Amygdala (tissue), 56 donors: ENCODE measurements at regions not wholly inside any gene's neighbourhood (a gene's known extent, or its start where the extent isn't known, plus 50 kb on each side); places are given as distances from the start of the nearest gene placed in this dataset.
A peak's percentile ranks its signal among the peaks of the same experiment; 100 is the strongest.
"Not testable (repeated sequence)": the region's sequence is repeated elsewhere in the genome, so short reads cannot be mapped to it uniquely, and the experiment has no call there.

Source experiments
- DNase-seq, 56 donors: peaks; one replicate each; lab custom pipeline; 2025; lab: John Stamatoyannopoulos, UW

- no peak for DNase-seq
Measured at GRCh38 chr12:125835852-125836251, 770.6 kb downstream of the AACS start.

- no peak for DNase-seq
Measured at GRCh38 chr12:125836647-125837046, 771.4 kb downstream of the AACS start.

- DNase-seq = no peak
Measured at GRCh38 chr12:125841332-125841731, 776.1 kb downstream of the AACS start.

- DNase-seq = no peak
Measured at GRCh38 chr12:125852116-125852515, 786.9 kb downstream of the AACS start.

GRCh38 chr12:125852679-125853078 lies 787.4 kb downstream of the AACS start:
- no peak for DNase-seq

GRCh38 chr12:125853670-125854069 lies 788.4 kb downstream of the AACS start:
- DNase-seq = no peak

- no peak for DNase-seq
Measured at GRCh38 chr12:125856366-125856765, 791.1 kb downstream of the AACS start.

GRCh38 chr12:125856896-125857295 lies 791.7 kb downstream of the AACS start:
- no peak for DNase-seq

GRCh38 chr12:125860672-125861288 lies 795.5 kb downstream of the AACS start:
- DNase-seq = no peak

GRCh38 chr12:125861299-125862281 lies 796.4 kb downstream of the AACS start:
- peak in 5 of 56 donors; percentile 2 to 8 (median 5) for DNase-seq

- DNase-seq = not testable (repeated sequence)
Measured at GRCh38 chr12:125865236-125865635, 800.0 kb downstream of the AACS start.

GRCh38 chr12:125871811-125872594 lies 806.8 kb downstream of the AACS start:
- no peak for DNase-seq

- DNase-seq = no peak
Measured at GRCh38 chr12:125873016-125873415, 807.8 kb downstream of the AACS start.

- DNase-seq = no peak
Measured at GRCh38 chr12:125878483-125878882, 813.2 kb downstream of the AACS start.

- DNase-seq = peak in 20 of 56 donors; percentile 0 to 32 (median 9)
Measured at GRCh38 chr12:125882141-125882540, 816.9 kb downstream of the AACS start.

- DNase-seq = no peak
Measured at GRCh38 chr12:125888921-125889320, 823.7 kb downstream of the AACS start.

- DNase-seq = peak in 31 of 56 donors; percentile 1 to 52 (median 12)
Measured at GRCh38 chr12:125889742-125890141, 824.5 kb downstream of the AACS start.

GRCh38 chr12:125890366-125890905 lies 825.2 kb downstream of the AACS start:
- no peak for DNase-seq

- no peak for DNase-seq
Measured at GRCh38 chr12:125890971-125891370, 825.7 kb downstream of the AACS start.

- DNase-seq = no peak
Measured at GRCh38 chr12:125892276-125892675, 827.0 kb downstream of the AACS start.

- no peak for DNase-seq
Measured at GRCh38 chr12:125902991-125903390, 837.8 kb downstream of the AACS start.
